Upper lobe of left lung (tissue), 6 donors: ENCODE measurements at regions not wholly inside any gene's neighbourhood (a gene's known extent, or its start where the extent isn't known, plus 50 kb on each side); places are given as distances from the start of the nearest gene placed in this dataset.

Experiments used
- ATAC-seq, 2 donors: fragments of 200-7000 bp; cut with Tn5 transposase; one replicate each; pipeline ENCODE4 v1.9.1; 2022; ENCODE audit warnings: mild to moderate bottlenecking in 2 of 2, moderate library complexity in 2 of 2; ENCODE audit not compliant: low FRiP score in 2 of 2
- DNase-seq, 2 donors: peaks; one replicate each; pipeline ENCODE4 v3.0.0-alpha.2; 2019 to 2020
- H3K27ac ChIP-seq, 4 donors: fragments of 200-600 bp; sonication (generic); one replicate each; pipeline ENCODE4 v1.5.1; 2016 to 2019
- H3K27me3 ChIP-seq, 4 donors: fragments of 200-600 bp; sonication (generic); one replicate each; pipeline ENCODE4 v1.5.1; 2017 to 2019
- H3K36me3 ChIP-seq, 4 donors: fragments of 200-600 bp; sonication (generic); one replicate each; pipeline ENCODE4 v1.5.1; 2016 to 2019
- H3K4me1 ChIP-seq, 4 donors: fragments of 200-600 bp; sonication (generic); one replicate each; pipeline ENCODE4 v1.5.1; 2018 to 2019
- H3K4me3 ChIP-seq, 4 donors: fragments of 200-600 bp; sonication (generic); one replicate each; pipeline ENCODE4 v1.5.1; 2017 to 2019; ENCODE audit warnings: mild to moderate bottlenecking in 2 of 4, moderate library complexity in 1 of 4
- H3K9me3 ChIP-seq, 4 donors: fragments of 200-600 bp; sonication (generic); one replicate each; pipeline ENCODE4 v1.5.1; 2018 to 2019
- EP300 ChIP-seq, 4 donors: sonication (generic); formaldehyde crosslinking; IDR thresholded peaks; one replicate each; pipeline ENCODE4 v1.5.1; 2017; ENCODE audit warnings: antibody characterized with exemption in 4 of 4, control low read depth in 2 of 4
- POLR2A ChIP-seq, 4 donors: fragments of 450-650 bp; IDR thresholded peaks; one replicate each; pipeline ENCODE4 v1.5.1; 2016 to 2017; ENCODE audit warnings: antibody characterized with exemption in 4 of 4, mild to moderate bottlenecking in 2 of 4
- POLR2AphosphoS5 ChIP-seq, 2 donors: sonication (generic); formaldehyde crosslinking; IDR thresholded peaks; one replicate each; pipeline ENCODE4 v1.5.1; 2017; ENCODE audit warnings: antibody characterized with exemption in 2 of 2
- WGBS, 2 donors: methylation state at CpG; one replicate each; pipeline ENCODE4 v1.1.5; 2017 to 2018; 5-methylcytosine and 5-hydroxymethylcytosine counted together
- TF ChIP-seq, protein P1 (sequence below), 6 experiments: fragments of 450-650 bp in 4 of 6; fragments of 200-600 bp in 2 of 6; sonication (generic) in 2 of 6; IDR thresholded peaks; one replicate each; pipeline ENCODE4 v1.5.1; 2016 to 2019; ENCODE audit warnings: antibody characterized with exemption in 6 of 6
- donor health status: DM: no; HTN: no; CAD: no; lungs with moderate emphysema.
- donor health status: DM: no; HTN: yes; CAD: no; lungs with severe emphysema.

DNA sequence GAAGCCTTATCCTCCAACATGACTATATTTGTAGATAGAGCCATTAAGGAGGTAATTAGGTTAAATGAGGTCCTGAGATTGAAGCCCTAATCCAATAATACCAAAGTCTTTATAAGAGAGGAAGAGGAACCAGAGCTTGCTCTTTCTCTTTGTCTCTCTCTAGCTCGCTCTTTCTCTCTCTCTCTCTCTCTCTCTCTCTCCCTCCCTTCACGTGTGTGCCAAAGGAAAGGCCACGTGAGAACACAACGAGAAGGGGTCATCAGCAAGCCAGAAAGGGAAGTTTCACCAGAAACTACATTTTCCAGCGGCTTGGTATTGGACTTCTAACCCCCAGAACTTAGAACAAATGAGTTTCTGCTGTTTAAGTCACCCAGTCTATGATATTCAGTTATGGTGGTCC lies 1540.5 kb downstream of the C4orf33 start:
- no peaks in the 10 kb centered on the region for H3K4me1 ChIP-seq
- no peaks in the 10 kb centered on the region for H3K27me3 ChIP-seq
- ATAC-seq (no peak), DNase-seq (no peak)
- H3K9me3 ChIP-seq = no peaks in the 10 kb centered on the region
- TF ChIP-seq EP300 (IDR thresholded peaks at IDR 0.05) (no peak), POLR2A (IDR thresholded peaks at IDR 0.05) (no peak), POLR2AphosphoS5 (IDR thresholded peaks at IDR 0.05) (no peak)
- TF ChIP-seq, protein P1, sequence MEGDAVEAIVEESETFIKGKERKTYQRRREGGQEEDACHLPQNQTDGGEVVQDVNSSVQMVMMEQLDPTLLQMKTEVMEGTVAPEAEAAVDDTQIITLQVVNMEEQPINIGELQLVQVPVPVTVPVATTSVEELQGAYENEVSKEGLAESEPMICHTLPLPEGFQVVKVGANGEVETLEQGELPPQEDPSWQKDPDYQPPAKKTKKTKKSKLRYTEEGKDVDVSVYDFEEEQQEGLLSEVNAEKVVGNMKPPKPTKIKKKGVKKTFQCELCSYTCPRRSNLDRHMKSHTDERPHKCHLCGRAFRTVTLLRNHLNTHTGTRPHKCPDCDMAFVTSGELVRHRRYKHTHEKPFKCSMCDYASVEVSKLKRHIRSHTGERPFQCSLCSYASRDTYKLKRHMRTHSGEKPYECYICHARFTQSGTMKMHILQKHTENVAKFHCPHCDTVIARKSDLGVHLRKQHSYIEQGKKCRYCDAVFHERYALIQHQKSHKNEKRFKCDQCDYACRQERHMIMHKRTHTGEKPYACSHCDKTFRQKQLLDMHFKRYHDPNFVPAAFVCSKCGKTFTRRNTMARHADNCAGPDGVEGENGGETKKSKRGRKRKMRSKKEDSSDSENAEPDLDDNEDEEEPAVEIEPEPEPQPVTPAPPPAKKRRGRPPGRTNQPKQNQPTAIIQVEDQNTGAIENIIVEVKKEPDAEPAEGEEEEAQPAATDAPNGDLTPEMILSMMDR (IDR thresholded peaks at IDR 0.05) = no peak
- no peak overlapping the region for H3K4me3 ChIP-seq
- H3K27ac ChIP-seq = no peak overlapping the region
- 59 to 72% methylated on average over 5 of the region's 5 CpGs for WGBS, 2 donors
- no peaks in the 10 kb centered on the region for H3K36me3 ChIP-seq

DNA sequence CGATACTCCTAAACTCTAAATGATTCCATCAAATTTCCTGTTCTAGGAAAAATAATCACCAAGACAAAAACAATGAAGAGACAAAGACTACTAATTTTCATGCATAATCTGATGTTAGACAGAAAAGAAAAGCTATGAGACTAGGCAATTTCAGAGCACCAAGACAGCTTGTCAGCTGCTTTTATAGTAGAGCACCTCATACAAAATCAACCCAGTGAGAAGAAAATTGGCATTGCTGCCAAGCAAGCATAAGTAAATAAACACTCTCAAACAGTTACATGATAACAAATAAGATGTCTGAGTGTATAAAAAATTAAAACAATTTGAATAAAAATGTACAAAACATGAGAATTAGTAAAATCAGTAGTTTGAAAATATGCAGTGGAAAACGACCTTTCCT lies 1544.6 kb downstream of the C4orf33 start:
- TF ChIP-seq EP300 (IDR thresholded peaks at IDR 0.05) (no peak), POLR2AphosphoS5 (IDR thresholded peaks at IDR 0.05) (no peak), POLR2A (IDR thresholded peaks at IDR 0.05) (no peak)
- TF ChIP-seq, protein P1 (IDR thresholded peaks at IDR 0.05) = no peak
- WGBS, 2 donors = 65 to 78% methylated on average over 2 of the region's 2 CpGs
- Histone ChIP-seq H3K9me3 (no peaks in the 10 kb centered on the region), H3K36me3 (no peaks in the 10 kb centered on the region), H3K4me1 (no peaks in the 10 kb centered on the region), H3K4me3 (no peak overlapping the region), H3K27ac (no peak overlapping the region), H3K27me3 (no peaks in the 10 kb centered on the region)
- DNase-seq = no peak
- no peak for ATAC-seq

DNA sequence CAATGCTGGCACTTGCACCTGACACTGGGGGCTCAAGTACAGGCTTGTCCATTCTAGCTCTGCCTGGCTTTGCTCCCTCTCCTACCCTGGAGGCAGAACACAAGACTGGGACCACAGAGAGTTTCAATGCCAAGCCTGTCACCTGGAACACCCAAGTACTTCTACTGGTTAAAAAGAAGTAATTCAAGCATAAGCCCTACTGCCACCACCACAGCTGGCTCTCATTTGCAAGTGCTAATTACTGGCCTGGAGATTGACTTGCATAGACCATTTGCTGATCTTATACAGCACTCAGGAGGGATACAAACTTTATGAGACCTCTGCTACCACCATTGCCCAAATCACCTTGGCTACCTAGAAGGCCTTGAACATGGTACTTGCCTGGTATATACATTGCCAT lies 1550.9 kb downstream of the C4orf33 start:
- H3K9me3 ChIP-seq = no peaks in the 10 kb centered on the region
- TF ChIP-seq, protein P1 (IDR thresholded peaks at IDR 0.05) = no peak
- TF ChIP-seq POLR2A (IDR thresholded peaks at IDR 0.05) = no peak
- no peak overlapping the region for H3K27ac ChIP-seq
- H3K36me3 ChIP-seq = no peaks in the 10 kb centered on the region
- no peaks in the 10 kb centered on the region for H3K4me1 ChIP-seq
- no peaks in the 10 kb centered on the region for H3K27me3 ChIP-seq
- H3K4me3 ChIP-seq = no peak overlapping the region
- DNase-seq (no peak), ATAC-seq (no peak)

DNA sequence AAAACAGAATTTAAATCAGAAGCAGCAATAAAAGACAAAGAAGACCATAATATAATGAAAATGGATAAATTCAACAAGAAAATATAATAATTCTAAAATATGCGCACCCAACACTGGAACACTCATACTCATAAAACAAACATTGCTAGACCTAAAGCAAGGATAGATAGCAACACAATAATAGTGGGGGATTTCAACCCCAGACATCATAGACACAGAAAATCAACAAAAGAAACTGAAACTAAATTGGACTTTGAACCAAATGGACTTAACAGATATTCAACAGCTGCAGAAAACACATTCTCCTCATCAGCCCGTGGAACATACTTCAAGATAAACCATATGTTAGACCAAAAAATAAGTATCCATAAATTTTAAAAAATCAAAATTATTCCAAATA lies 1552.6 kb downstream of the C4orf33 start:
- H3K9me3 ChIP-seq = no peaks in the 10 kb centered on the region
- H3K4me1 ChIP-seq = no peaks in the 10 kb centered on the region
- TF ChIP-seq, protein P1 (IDR thresholded peaks at IDR 0.05) = no peak
- TF ChIP-seq POLR2A (IDR thresholded peaks at IDR 0.05) (no peak), EP300 (IDR thresholded peaks at IDR 0.05) (no peak), POLR2AphosphoS5 (IDR thresholded peaks at IDR 0.05) (no peak)
- H3K27me3 ChIP-seq = no peaks in the 10 kb centered on the region
- no peaks in the 10 kb centered on the region for H3K36me3 ChIP-seq
- no peak overlapping the region for H3K27ac ChIP-seq
- 85 to 88% methylated on average over 2 of the region's 2 CpGs for WGBS, 2 donors
- no peak for ATAC-seq
- no peak for DNase-seq
- no peak overlapping the region for H3K4me3 ChIP-seq

DNA sequence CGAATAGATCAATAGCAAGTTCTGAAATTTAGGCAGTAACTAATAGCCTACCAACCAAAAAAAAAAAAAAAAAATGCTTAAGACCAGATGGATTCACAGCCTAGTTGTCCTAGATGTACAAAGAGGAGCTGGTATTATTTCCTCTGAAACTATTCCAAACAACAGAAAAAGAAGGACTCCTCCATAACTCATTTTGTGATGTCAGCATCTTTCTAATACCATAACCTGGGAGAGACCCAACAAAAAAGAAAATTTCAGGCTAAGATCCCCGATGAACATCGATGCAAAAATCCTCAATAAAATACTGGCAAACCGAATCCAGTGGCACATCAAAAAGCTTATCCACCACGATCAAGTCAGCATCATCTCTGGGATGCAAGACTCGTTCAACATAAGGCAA lies 1557.9 kb downstream of the C4orf33 start:
- TF ChIP-seq EP300 (IDR thresholded peaks at IDR 0.05) (no peak), POLR2A (IDR thresholded peaks at IDR 0.05) (no peak), POLR2AphosphoS5 (IDR thresholded peaks at IDR 0.05) (no peak)
- TF ChIP-seq, protein P1 (IDR thresholded peaks at IDR 0.05) = no peak
- no peaks in the 10 kb centered on the region for H3K36me3 ChIP-seq
- H3K4me1 ChIP-seq = no peaks in the 10 kb centered on the region
- no peak overlapping the region for H3K27ac ChIP-seq
- no peaks in the 10 kb centered on the region for H3K27me3 ChIP-seq
- DNase-seq = no peak
- no peak for ATAC-seq
- peaks cover 0 to 7% (median 0%) of the 10 kb centered on the region in 4 donors for H3K9me3 ChIP-seq
- no peak overlapping the region for H3K4me3 ChIP-seq
- WGBS, 2 donors = 87% methylated on average over 6 of the region's 6 CpGs
